ENCODE measurements at regions not wholly inside any gene's neighbourhood (a gene's known extent, or its start where the extent isn't known, plus 50 kb on each side); places are given as distances from the start of the nearest gene placed in this dataset.

GRCh38 chr15:100710222-100710621, 107.8 kb downstream of the ASB7 start (continued):
- TF ChIP-seq ZNF462 (CRISPR knock-in tag; IDR thresholded peaks at IDR 0.05) (no peak), POLR2AphosphoS5 (IDR thresholded peaks at IDR 0.05; ENCODE audit: low read depth) (no peak), ZNF331 (CRISPR knock-in tag; IDR thresholded peaks at IDR 0.05; ENCODE audit: low read depth) (no peak), STAT1 (IDR thresholded peaks at IDR 0.05; ENCODE audit: unreplicated experiment) (no peak), EZH2 (IDR thresholded peaks at IDR 0.05; ENCODE audit: low read depth, unreplicated experiment) (no peak), CTCF (conservative IDR thresholded peaks at IDR 0.05; ENCODE audit: low read depth in 2 of 2) (no peak)

- Histone ChIP-seq H3K4me2 (no peak overlapping the region), H2AFZ (no peak overlapping the region), H3K27ac (ENCODE audit: low read depth) (no peak overlapping the region), H3F3A (replicated peaks; ENCODE audit: low read depth) (no peaks in the 10 kb centered on the region), H3K4me1 (ENCODE audit: insufficient read depth) (no peaks in the 10 kb centered on the region), H3K36me3 (ENCODE audit: insufficient read depth) (no peaks in the 10 kb centered on the region), H3K9me2 (ENCODE audit: insufficient read depth) (0 out of 2 replicates have a peak, but pooled peaks cover 7% of the 10 kb centered on the region), H3K79me2 (replicated peaks; ENCODE audit: insufficient read depth) (no peaks in the 10 kb centered on the region), H3K27me3 (ENCODE audit: insufficient read depth) (no peaks in the 10 kb centered on the region), H3K4me3 (no peak overlapping the region), H4K20me1 (replicated peaks; ENCODE audit: insufficient read depth) (no peaks in the 10 kb centered on the region)
- Mint-ChIP-seq H3K9me3 (peaks cover 38% of the 10 kb centered on the region), H3K36me3 (ENCODE audit: low read depth) (peaks cover 22% of the 10 kb centered on the region), H3K4me3 (no peak overlapping the region), H3K4me1 (no peaks in the 10 kb centered on the region; the same call in 2 of the 3 replicates), H3K27ac (no peak overlapping the region), H3K27me3 (ENCODE audit: insufficient read depth, low read depth, poor library complexity) (peaks cover 3% of the 10 kb centered on the region)
- DNase-seq (ENCODE audit: low spot score) (no peak), ATAC-seq (no peak)
- no peak for TF ChIP-seq POLR2AphosphoS5 (IDR thresholded peaks at IDR 0.05; ENCODE audit: low read depth)
- no peak for TF ChIP-seq REST (IDR thresholded peaks at IDR 0.05; ENCODE audit: unreplicated experiment)
- no peak for TF ChIP-seq CREB1 (CRISPR knock-in tag; IDR thresholded peaks at IDR 0.05; ENCODE audit: low read depth)
- TF ChIP-seq STAT1 (IDR thresholded peaks at IDR 0.05; ENCODE audit: unreplicated experiment) = no peak
- TF ChIP-seq JUNB (IDR thresholded peaks at IDR 0.05; ENCODE audit: unreplicated experiment) = no peak
- TF ChIP-seq, protein P1, sequence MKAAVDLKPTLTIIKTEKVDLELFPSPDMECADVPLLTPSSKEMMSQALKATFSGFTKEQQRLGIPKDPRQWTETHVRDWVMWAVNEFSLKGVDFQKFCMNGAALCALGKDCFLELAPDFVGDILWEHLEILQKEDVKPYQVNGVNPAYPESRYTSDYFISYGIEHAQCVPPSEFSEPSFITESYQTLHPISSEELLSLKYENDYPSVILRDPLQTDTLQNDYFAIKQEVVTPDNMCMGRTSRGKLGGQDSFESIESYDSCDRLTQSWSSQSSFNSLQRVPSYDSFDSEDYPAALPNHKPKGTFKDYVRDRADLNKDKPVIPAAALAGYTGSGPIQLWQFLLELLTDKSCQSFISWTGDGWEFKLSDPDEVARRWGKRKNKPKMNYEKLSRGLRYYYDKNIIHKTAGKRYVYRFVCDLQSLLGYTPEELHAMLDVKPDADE (IDR thresholded peaks at IDR 0.05) = no peak
- no peak for TF ChIP-seq NANOG (IDR thresholded peaks at IDR 0.05; ENCODE audit: borderline replicate concordance)
- TF ChIP-seq ZNF114 (CRISPR knock-in tag; IDR thresholded peaks at IDR 0.05) = no peak
- no peak for TF ChIP-seq EZH2 (IDR thresholded peaks at IDR 0.05; ENCODE audit: low read depth, unreplicated experiment)
These were observed 108.5 kb downstream of the ASB7 start for GRCh38 chr15:100710744-100711515.

All from GM23338 (cell line).